ENCODE measurements at regions not wholly inside any gene's neighbourhood (a gene's known extent, or its start where the extent isn't known, plus 50 kb on each side); places are given as distances from the start of the nearest gene placed in this dataset.
"Not testable (repeated sequence)": the region's sequence is repeated elsewhere in the genome, so short reads cannot be mapped to it uniquely, and the experiment has no call there.

GRCh38 chrX:20712811-20713210, 446.1 kb upstream of the RPS6KA3 start:
- Mint-ChIP-seq H3K27me3 (ENCODE audit: low read depth) (no peaks in the 10 kb centered on the region), H3K9me3 (no peaks in the 10 kb centered on the region), H3K4me1 (ENCODE audit: low read depth) (no peaks in the 10 kb centered on the region), H3K36me3 (ENCODE audit: low read depth) (no peaks in the 10 kb centered on the region), H3K27ac (no peak overlapping the region), H3K4me3 (no peak overlapping the region)

GRCh38 chrX:20711366-20711765, 444.7 kb upstream of the RPS6KA3 start:
- H3K36me3 Mint-ChIP-seq (ENCODE audit: low read depth), result no peaks in the 10 kb centered on the region
- H3K4me3 Mint-ChIP-seq, result no peak overlapping the region
- no peaks in the 10 kb centered on the region for H3K9me3 Mint-ChIP-seq
- H3K27me3 Mint-ChIP-seq (ENCODE audit: low read depth), result no peaks in the 10 kb centered on the region
- H3K27ac Mint-ChIP-seq, result no peak overlapping the region
- H3K4me1 Mint-ChIP-seq (ENCODE audit: low read depth), result no peaks in the 10 kb centered on the region

GRCh38 chrX:20693078-20693477, 426.4 kb upstream of the RPS6KA3 start:
- Mint-ChIP-seq H3K27me3 (ENCODE audit: low read depth) (no peaks in the 10 kb centered on the region), H3K36me3 (ENCODE audit: low read depth) (no peaks in the 10 kb centered on the region), H3K4me1 (ENCODE audit: low read depth) (no peaks in the 10 kb centered on the region), H3K27ac (no peak overlapping the region), H3K4me3 (no peak overlapping the region), H3K9me3 (no peaks in the 10 kb centered on the region)

- Mint-ChIP-seq H3K27ac (no peak overlapping the region), H3K4me1 (ENCODE audit: low read depth) (no peaks in the 10 kb centered on the region), H3K9me3 (no peaks in the 10 kb centered on the region), H3K27me3 (ENCODE audit: low read depth) (peaks cover 4% of the 10 kb centered on the region), H3K4me3 (no peak overlapping the region), H3K36me3 (ENCODE audit: low read depth) (no peaks in the 10 kb centered on the region)
These were observed 419.5 kb upstream of the RPS6KA3 start for GRCh38 chrX:20686256-20686655.

- no peaks in the 10 kb centered on the region for H3K4me1 Mint-ChIP-seq (ENCODE audit: low read depth)
- no peak overlapping the region for H3K27ac Mint-ChIP-seq
- H3K4me3 Mint-ChIP-seq, result no peak overlapping the region
- H3K9me3 Mint-ChIP-seq, result no peaks in the 10 kb centered on the region
- no peaks in the 10 kb centered on the region for H3K36me3 Mint-ChIP-seq (ENCODE audit: low read depth)
- peaks cover 4% of the 10 kb centered on the region for H3K27me3 Mint-ChIP-seq (ENCODE audit: low read depth)
These were observed 418.9 kb upstream of the RPS6KA3 start for GRCh38 chrX:20685652-20686051.

GRCh38 chrX:20681683-20682082, 415.0 kb upstream of the RPS6KA3 start:
- Mint-ChIP-seq H3K27ac (no peak overlapping the region), H3K4me3 (no peak overlapping the region), H3K27me3 (ENCODE audit: low read depth) (peaks cover 4% of the 10 kb centered on the region), H3K4me1 (ENCODE audit: low read depth) (no peaks in the 10 kb centered on the region), H3K9me3 (no peaks in the 10 kb centered on the region), H3K36me3 (ENCODE audit: low read depth) (no peaks in the 10 kb centered on the region)

- Mint-ChIP-seq H3K27ac (no peak overlapping the region), H3K4me1 (ENCODE audit: low read depth) (no peaks in the 10 kb centered on the region), H3K36me3 (ENCODE audit: low read depth) (no peaks in the 10 kb centered on the region), H3K27me3 (ENCODE audit: low read depth) (peaks cover 4% of the 10 kb centered on the region), H3K4me3 (no peak overlapping the region), H3K9me3 (no peaks in the 10 kb centered on the region)
These were observed 414.3 kb upstream of the RPS6KA3 start for GRCh38 chrX:20680998-20681397.

GRCh38 chrX:20672476-20672875, 405.8 kb upstream of the RPS6KA3 start:
- Mint-ChIP-seq H3K9me3 (no peaks in the 10 kb centered on the region), H3K36me3 (ENCODE audit: low read depth) (no peaks in the 10 kb centered on the region), H3K27ac (no peak overlapping the region), H3K4me1 (ENCODE audit: low read depth) (no peaks in the 10 kb centered on the region), H3K27me3 (ENCODE audit: low read depth) (no peaks in the 10 kb centered on the region), H3K4me3 (no peak overlapping the region)

GRCh38 chrX:20671746-20672145, 405.0 kb upstream of the RPS6KA3 start:
- H3K9me3 Mint-ChIP-seq; H3K27ac Mint-ChIP-seq; H3K4me3 Mint-ChIP-seq; H3K36me3 Mint-ChIP-seq (ENCODE audit: low read depth); H3K27me3 Mint-ChIP-seq (ENCODE audit: low read depth); H3K4me1 Mint-ChIP-seq (ENCODE audit: low read depth): not testable (repeated sequence)

GRCh38 chrX:20670611-20671010, 403.9 kb upstream of the RPS6KA3 start:
- Mint-ChIP-seq H3K27me3 (ENCODE audit: low read depth) (peaks cover 4% of the 10 kb centered on the region), H3K4me1 (ENCODE audit: low read depth) (no peaks in the 10 kb centered on the region), H3K9me3 (no peaks in the 10 kb centered on the region), H3K36me3 (ENCODE audit: low read depth) (no peaks in the 10 kb centered on the region), H3K27ac (no peak overlapping the region), H3K4me3 (no peak overlapping the region)

- no peak overlapping the region for H3K4me3 Mint-ChIP-seq
- no peaks in the 10 kb centered on the region for H3K9me3 Mint-ChIP-seq
- no peaks in the 10 kb centered on the region for H3K36me3 Mint-ChIP-seq (ENCODE audit: low read depth)
- no peak overlapping the region for H3K27ac Mint-ChIP-seq
- no peaks in the 10 kb centered on the region for H3K4me1 Mint-ChIP-seq (ENCODE audit: low read depth)
- H3K27me3 Mint-ChIP-seq (ENCODE audit: low read depth), result peaks cover 4% of the 10 kb centered on the region
These were observed 401.8 kb upstream of the RPS6KA3 start for GRCh38 chrX:20668550-20668949.

GRCh38 chrX:20666331-20666730, 399.6 kb upstream of the RPS6KA3 start:
- Mint-ChIP-seq H3K27me3 (ENCODE audit: low read depth) (peaks cover 4% of the 10 kb centered on the region), H3K9me3 (no peaks in the 10 kb centered on the region), H3K27ac (no peak overlapping the region), H3K36me3 (ENCODE audit: low read depth) (no peaks in the 10 kb centered on the region), H3K4me1 (ENCODE audit: low read depth) (no peaks in the 10 kb centered on the region), H3K4me3 (no peak overlapping the region)

- Mint-ChIP-seq H3K9me3 (no peaks in the 10 kb centered on the region), H3K27me3 (ENCODE audit: low read depth) (peaks cover 4% of the 10 kb centered on the region), H3K4me3 (no peak overlapping the region), H3K36me3 (ENCODE audit: low read depth) (no peaks in the 10 kb centered on the region), H3K4me1 (ENCODE audit: low read depth) (no peaks in the 10 kb centered on the region), H3K27ac (no peak overlapping the region)
These were observed 398.8 kb upstream of the RPS6KA3 start for GRCh38 chrX:20665481-20665880.

- H3K27me3 Mint-ChIP-seq (ENCODE audit: low read depth), result peaks cover 4% of the 10 kb centered on the region
- no peaks in the 10 kb centered on the region for H3K9me3 Mint-ChIP-seq
- no peak overlapping the region for H3K27ac Mint-ChIP-seq
- no peaks in the 10 kb centered on the region for H3K4me1 Mint-ChIP-seq (ENCODE audit: low read depth)
- H3K36me3 Mint-ChIP-seq (ENCODE audit: low read depth), result no peaks in the 10 kb centered on the region
- H3K4me3 Mint-ChIP-seq, result no peak overlapping the region
These were observed 398.1 kb upstream of the RPS6KA3 start for GRCh38 chrX:20664774-20665173.

- Mint-ChIP-seq H3K27me3 (ENCODE audit: low read depth) (peaks cover 4% of the 10 kb centered on the region), H3K4me3 (no peak overlapping the region), H3K4me1 (ENCODE audit: low read depth) (no peaks in the 10 kb centered on the region), H3K36me3 (ENCODE audit: low read depth) (no peaks in the 10 kb centered on the region), H3K9me3 (no peaks in the 10 kb centered on the region), H3K27ac (no peak overlapping the region)
These were observed 397.4 kb upstream of the RPS6KA3 start for GRCh38 chrX:20664131-20664530.

GRCh38 chrX:20663336-20663735, 396.6 kb upstream of the RPS6KA3 start:
- H3K36me3 Mint-ChIP-seq (ENCODE audit: low read depth), result no peaks in the 10 kb centered on the region
- H3K4me3 Mint-ChIP-seq, result no peak overlapping the region

More at GRCh38 chrX:20663336-20663735, 396.6 kb upstream of the RPS6KA3 start:
- Mint-ChIP-seq H3K9me3 (no peaks in the 10 kb centered on the region), H3K27ac (no peak overlapping the region), H3K27me3 (ENCODE audit: low read depth) (peaks cover 4% of the 10 kb centered on the region), H3K4me1 (ENCODE audit: low read depth) (no peaks in the 10 kb centered on the region)
